ENCODE measurements at regions not wholly inside any gene's neighbourhood (a gene's known extent, or its start where the extent isn't known, plus 50 kb on each side); places are given as distances from the start of the nearest gene placed in this dataset.

- TF ChIP-seq GATA2 (IDR thresholded peaks at IDR 0.05; ENCODE audit: low read depth, low read length) (no peak), GATA3 (IDR thresholded peaks at IDR 0.05; ENCODE audit: low read depth, low read length) (no peak)
Measured at GRCh38 chr15:66875588-66876420, 173.8 kb downstream of the SMAD6 start.
